Thyroid gland (tissue), 4 donors: ENCODE measurements at regions not wholly inside any gene's neighbourhood (a gene's known extent, or its start where the extent isn't known, plus 50 kb on each side); places are given as distances from the start of the nearest gene placed in this dataset.

ENCODE experiments used
- DNase-seq, 2 donors: peaks; one replicate each; pipeline ENCODE4 v3.0.0-alpha.2; 2019
- H3K27ac ChIP-seq, 3 donors: fragments of 200-600 bp; sonication (generic); 1 replicate in 2 of 3; 2 replicates in 1 of 3; pipeline ENCODE4 v1.5.1; 2016 to 2019; ENCODE audit warnings: mild to moderate bottlenecking in 1 of 3, moderate library complexity in 1 of 3
- H3K27me3 ChIP-seq: fragments of 200-600 bp; sonication (generic); one replicate; pipeline ENCODE4 v1.5.1; 2019
- H3K36me3 ChIP-seq, 2 donors: fragments of 200-600 bp; sonication (generic); one replicate each; pipeline ENCODE4 v1.5.1; 2016 to 2019
- H3K4me1 ChIP-seq, 2 donors: fragments of 200-600 bp; sonication (generic); one replicate each; pipeline ENCODE4 v1.5.1; 2017 to 2019
- H3K4me3 ChIP-seq, 3 donors: fragments of 200-600 bp; sonication (generic); replicated peaks in 1 of 3; 1 replicate in 2 of 3; 2 replicates in 1 of 3; pipeline ENCODE4 v1.5.1; 2016; ENCODE audit warnings: mild to moderate bottlenecking in 1 of 3
- H3K9me3 ChIP-seq: fragments of 200-600 bp; sonication (generic); one replicate; pipeline ENCODE4 v1.5.1; 2017
- POLR2A ChIP-seq, 2 donors: fragments of 450-650 bp; IDR thresholded peaks; one replicate each; pipeline ENCODE4 v1.6.1; 2017; ENCODE audit warnings: antibody characterized with exemption in 2 of 2, mild to moderate bottlenecking in 2 of 2, moderate library complexity in 1 of 2
- WGBS, 2 donors: methylation state at CpG; one replicate each; pipeline ENCODE4 v1.1.5; 2017; 5-methylcytosine and 5-hydroxymethylcytosine counted together
- intact Hi-C: fragments of 100-400 bp; cut with DNase I; formaldehyde crosslinking; loops from one replicate; pipeline ENCODE4 v1.15.1; 2023
- TF ChIP-seq, protein P1 (sequence below), 6 experiments: fragments of 200-600 bp in 3 of 6; fragments of 450-650 bp in 3 of 6; sonication (generic) in 3 of 6; IDR thresholded peaks; one replicate each; pipeline ENCODE4 v1.5.1; 2016 to 2019; ENCODE audit warnings: antibody characterized with exemption in 6 of 6, mild to moderate bottlenecking in 2 of 6, inconsistent platforms in 1 of 6, moderate library complexity in 1 of 6

DNA sequence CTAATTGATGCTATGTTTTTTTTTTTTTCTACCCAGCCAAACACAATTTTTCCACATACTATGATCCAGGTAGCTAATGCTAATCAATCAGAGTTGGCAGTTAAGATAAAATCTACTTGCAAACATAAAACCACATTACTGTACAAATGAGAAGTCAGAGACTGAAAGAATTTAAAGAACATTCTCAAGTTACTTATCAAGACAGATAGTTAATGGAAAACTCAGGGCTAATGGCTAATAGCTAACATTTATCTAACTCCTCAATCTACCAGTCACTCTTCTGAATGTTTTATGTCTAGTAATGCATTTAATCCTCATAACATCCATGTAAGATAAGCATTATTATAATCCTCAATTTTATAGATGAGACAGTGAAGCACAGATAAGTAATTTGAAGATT lies 537.6 kb upstream of the SETBP1 start:
- DNase-seq: no peak
- Histone ChIP-seq H3K27ac (no peak overlapping the region), H3K4me3 (no peak overlapping the region), H3K4me1 (no peaks in the 10 kb centered on the region), H3K36me3 (no peaks in the 10 kb centered on the region), H3K9me3 (no peaks in the 10 kb centered on the region), H3K27me3 (no peaks in the 10 kb centered on the region)
- TF ChIP-seq, protein P1, sequence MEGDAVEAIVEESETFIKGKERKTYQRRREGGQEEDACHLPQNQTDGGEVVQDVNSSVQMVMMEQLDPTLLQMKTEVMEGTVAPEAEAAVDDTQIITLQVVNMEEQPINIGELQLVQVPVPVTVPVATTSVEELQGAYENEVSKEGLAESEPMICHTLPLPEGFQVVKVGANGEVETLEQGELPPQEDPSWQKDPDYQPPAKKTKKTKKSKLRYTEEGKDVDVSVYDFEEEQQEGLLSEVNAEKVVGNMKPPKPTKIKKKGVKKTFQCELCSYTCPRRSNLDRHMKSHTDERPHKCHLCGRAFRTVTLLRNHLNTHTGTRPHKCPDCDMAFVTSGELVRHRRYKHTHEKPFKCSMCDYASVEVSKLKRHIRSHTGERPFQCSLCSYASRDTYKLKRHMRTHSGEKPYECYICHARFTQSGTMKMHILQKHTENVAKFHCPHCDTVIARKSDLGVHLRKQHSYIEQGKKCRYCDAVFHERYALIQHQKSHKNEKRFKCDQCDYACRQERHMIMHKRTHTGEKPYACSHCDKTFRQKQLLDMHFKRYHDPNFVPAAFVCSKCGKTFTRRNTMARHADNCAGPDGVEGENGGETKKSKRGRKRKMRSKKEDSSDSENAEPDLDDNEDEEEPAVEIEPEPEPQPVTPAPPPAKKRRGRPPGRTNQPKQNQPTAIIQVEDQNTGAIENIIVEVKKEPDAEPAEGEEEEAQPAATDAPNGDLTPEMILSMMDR (IDR thresholded peaks at IDR 0.05): no peak
- TF ChIP-seq POLR2A (IDR thresholded peaks at IDR 0.05): no peak
- intact Hi-C loops: no loop called here

DNA sequence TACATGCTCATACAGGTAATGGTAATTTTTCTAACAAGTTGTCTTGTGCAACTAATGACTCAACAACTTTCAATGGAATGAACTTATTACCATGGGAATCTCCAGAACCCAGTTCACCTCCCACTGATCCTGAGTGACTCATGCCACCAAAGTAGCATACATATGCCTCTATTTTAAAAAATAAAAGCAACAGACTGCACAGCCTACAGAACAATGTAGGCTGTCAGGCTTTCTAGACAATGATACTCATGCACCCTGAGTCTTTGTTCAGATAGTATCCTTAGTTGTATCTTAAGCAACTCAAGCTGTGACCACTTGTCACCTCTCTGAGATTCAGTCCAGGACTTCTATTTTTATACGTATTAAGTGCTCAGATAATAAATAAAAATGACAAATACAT lies 531.0 kb upstream of the SETBP1 start:
- no peaks in the 10 kb centered on the region for H3K36me3 ChIP-seq
- H3K27me3 ChIP-seq: no peaks in the 10 kb centered on the region
- 96 to 100% methylated on average over 1 of the region's 1 CpG for WGBS, 2 donors
- intact Hi-C loops: no loop called here
- DNase-seq: no peak
- no peaks in the 10 kb centered on the region for H3K9me3 ChIP-seq
- no peak overlapping the region for H3K4me3 ChIP-seq
- TF ChIP-seq POLR2A (IDR thresholded peaks at IDR 0.05): no peak
- TF ChIP-seq, protein P1 (IDR thresholded peaks at IDR 0.05): no peak
- H3K4me1 ChIP-seq: no peaks in the 10 kb centered on the region
- no peak overlapping the region for H3K27ac ChIP-seq

DNA sequence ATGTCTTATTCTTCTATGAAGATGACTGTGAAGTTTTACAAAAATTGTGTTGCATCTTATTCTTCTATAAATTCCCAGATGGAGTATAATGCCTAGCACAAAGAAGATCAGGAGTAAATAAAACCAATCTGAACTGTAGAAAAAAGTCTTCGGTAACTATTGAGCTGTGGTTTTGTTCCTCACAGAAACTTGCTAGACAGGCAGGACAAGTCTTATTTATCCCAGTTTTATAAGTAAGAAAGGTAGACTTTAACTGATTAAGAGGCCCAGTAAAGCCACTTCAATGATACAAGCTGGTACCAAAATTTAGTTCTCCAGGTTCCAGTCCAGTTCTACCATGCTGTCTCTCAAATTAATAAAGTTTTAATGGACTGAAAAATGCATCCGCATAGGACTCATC lies 526.7 kb upstream of the SETBP1 start:
- WGBS, 2 donors: 44 to 70% methylated on average over 2 of the region's 2 CpGs
- Histone ChIP-seq H3K27ac (no peak overlapping the region), H3K4me3 (no peak overlapping the region), H3K36me3 (no peaks in the 10 kb centered on the region), H3K9me3 (no peaks in the 10 kb centered on the region), H3K4me1 (no peaks in the 10 kb centered on the region), H3K27me3 (no peaks in the 10 kb centered on the region)
- intact Hi-C loops: no loop called here
- DNase-seq: no peak
- TF ChIP-seq, protein P1 (IDR thresholded peaks at IDR 0.05): no peak
- no peak for TF ChIP-seq POLR2A (IDR thresholded peaks at IDR 0.05)

DNA sequence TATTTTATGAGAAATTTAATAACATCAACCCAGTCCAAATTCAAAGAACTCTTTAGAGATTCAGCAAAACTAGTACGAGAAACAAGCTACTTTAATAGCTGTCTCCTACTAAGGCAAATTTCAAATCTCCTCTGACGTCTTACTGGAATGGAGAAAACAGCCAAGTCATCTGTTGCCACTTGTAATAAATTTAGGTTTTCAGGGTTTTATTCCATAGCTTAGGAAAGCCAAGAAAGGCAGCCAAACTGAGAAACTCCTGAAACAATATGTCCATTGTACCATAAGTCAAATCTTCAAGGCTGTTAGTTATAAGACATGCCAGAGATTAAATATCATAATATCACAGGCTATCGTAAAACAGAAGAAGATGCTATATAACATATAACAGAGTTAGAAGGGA lies 524.6 kb upstream of the SETBP1 start:
- no peak overlapping the region for H3K27ac ChIP-seq
- DNase-seq: no peak
- H3K4me1 ChIP-seq: no peaks in the 10 kb centered on the region
- WGBS, 2 donors: 86 to 94% methylated on average over 3 of the region's 3 CpGs
- H3K36me3 ChIP-seq: no peaks in the 10 kb centered on the region
- no peak overlapping the region for H3K4me3 ChIP-seq
- TF ChIP-seq, protein P1 (IDR thresholded peaks at IDR 0.05): no peak
- no peak for TF ChIP-seq POLR2A (IDR thresholded peaks at IDR 0.05)
- no peaks in the 10 kb centered on the region for H3K27me3 ChIP-seq
- no peaks in the 10 kb centered on the region for H3K9me3 ChIP-seq
- intact Hi-C loops: no loop called here

DNA sequence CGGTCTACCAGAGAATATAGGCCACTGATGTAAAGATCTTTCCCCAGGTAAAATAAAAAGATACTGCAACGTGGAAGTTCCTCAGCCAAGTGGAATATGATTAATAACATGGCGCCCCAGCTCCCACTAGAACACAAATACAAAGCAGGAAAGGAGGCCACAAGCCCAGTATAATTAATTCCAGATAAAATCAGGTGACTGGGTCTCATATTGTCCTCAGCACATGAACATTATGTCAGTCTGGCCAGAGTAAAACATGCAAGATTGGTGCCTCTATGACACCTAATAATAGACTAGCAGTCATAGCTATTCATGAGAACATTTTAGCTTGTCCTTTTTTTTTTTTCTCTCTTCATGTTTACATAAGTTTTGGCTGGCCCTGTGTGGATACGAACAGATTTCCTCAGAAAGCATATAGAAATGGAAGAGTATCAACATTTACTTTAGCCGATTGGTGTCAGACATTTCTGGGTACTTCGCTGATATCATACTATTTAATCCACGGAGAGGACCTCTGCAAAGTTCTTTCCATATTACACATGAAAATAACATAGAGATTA lies 523.8 kb upstream of the SETBP1 start:
- no peak overlapping the region for H3K27ac ChIP-seq
- H3K27me3 ChIP-seq: no peaks in the 10 kb centered on the region
- H3K36me3 ChIP-seq: no peaks in the 10 kb centered on the region
- 77 to 78% methylated on average over 7 of the region's 7 CpGs for WGBS, 2 donors
- TF ChIP-seq POLR2A (IDR thresholded peaks at IDR 0.05): no peak
- TF ChIP-seq, protein P1 (IDR thresholded peaks at IDR 0.05): no peak
- no peaks in the 10 kb centered on the region for H3K4me1 ChIP-seq
- DNase-seq: no peak
- intact Hi-C loops: no loop called here
- no peak overlapping the region for H3K4me3 ChIP-seq
- H3K9me3 ChIP-seq: no peaks in the 10 kb centered on the region
